Esophagus (tissue), 2 donors: ENCODE measurements at regions not wholly inside any gene's neighbourhood (a gene's known extent, or its start where the extent isn't known, plus 50 kb on each side); places are given as distances from the start of the nearest gene placed in this dataset.
"Not testable (repeated sequence)": the region's sequence is repeated elsewhere in the genome, so short reads cannot be mapped to it uniquely, and the experiment has no call there.

Experiments used
- H3K27ac ChIP-seq, 2 donors: one replicate each; pipeline ENCODE4 v1.5.1; 2013; ENCODE audit warnings: low read depth in 2 of 2, mild to moderate bottlenecking in 2 of 2, inconsistent platforms in 1 of 2, low read length in 1 of 2, moderate library complexity in 1 of 2
- H3K27me3 ChIP-seq, 2 donors: one replicate each; pipeline ENCODE4 v1.6.1; 2013; ENCODE audit warnings: low read length in 2 of 2, control low read depth in 1 of 2, mild to moderate bottlenecking in 1 of 2; ENCODE audit not compliant: insufficient read depth in 2 of 2, control insufficient read depth in 1 of 2
- H3K36me3 ChIP-seq, 2 donors: one replicate each; pipeline ENCODE4 v1.6.1; 2013; ENCODE audit warnings: low read length in 1 of 2; ENCODE audit not compliant: control insufficient read depth in 2 of 2, insufficient read depth in 2 of 2
- H3K4me1 ChIP-seq, 2 donors: one replicate each; pipeline ENCODE4 v1.6.1; 2013; ENCODE audit warnings: low read length in 1 of 2; ENCODE audit not compliant: control insufficient read depth in 2 of 2, insufficient read depth in 2 of 2
- H3K4me3 ChIP-seq, 2 donors: one replicate each; pipeline ENCODE4 v1.5.1; 2013; ENCODE audit warnings: low read length in 2 of 2, mild to moderate bottlenecking in 2 of 2, low read depth in 1 of 2, moderate library complexity in 1 of 2
- H3K9me3 ChIP-seq, 2 donors: one replicate each; pipeline ENCODE4 v1.6.1; 2013; ENCODE audit warnings: mild to moderate bottlenecking in 2 of 2, low read depth in 1 of 2, low read length in 1 of 2, moderate library complexity in 1 of 2; ENCODE audit not compliant: control insufficient read depth in 2 of 2, insufficient read depth in 1 of 2
- WGBS, 2 donors: extraction: QIAGEN DNeasy Blood & Tissue Kit; methylation state at CpG; one replicate each; pipeline ENCODE4 v1.1.7; 2013; 5-methylcytosine and 5-hydroxymethylcytosine counted together
- donor health status: healthy with polysubstance abuse.
- donor health status: Bipolar disorder and iron deficiency.

DNA sequence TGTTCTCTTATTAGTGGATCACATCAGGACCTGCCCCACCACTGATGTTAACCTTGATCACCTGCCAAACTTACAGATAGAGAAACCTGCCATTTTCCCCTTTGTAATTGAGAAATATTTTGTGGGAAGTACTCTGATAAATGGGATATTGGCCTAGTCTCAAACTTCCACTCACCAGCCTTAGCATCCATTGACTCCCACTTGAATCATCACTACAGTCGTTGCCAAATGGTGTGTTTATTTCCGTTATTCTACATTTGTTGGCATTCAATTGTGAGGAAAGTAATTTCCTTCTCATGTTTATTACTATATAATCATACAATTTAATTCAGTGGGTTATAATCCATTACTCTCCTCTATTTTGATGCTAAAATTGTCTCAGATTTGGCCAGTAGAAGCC lies 156.4 kb upstream of the CXCL13 start:
- no peaks in the 10 kb centered on the region for H3K9me3 ChIP-seq
- H3K4me3 ChIP-seq: no peak overlapping the region
- no peaks in the 10 kb centered on the region for H3K36me3 ChIP-seq
- no peaks in the 10 kb centered on the region for H3K4me1 ChIP-seq
- WGBS, 2 donors: 55 to 69% methylated on average over 2 of the region's 2 CpGs
- H3K27me3 ChIP-seq: no peaks in the 10 kb centered on the region
- no peak overlapping the region for H3K27ac ChIP-seq

DNA sequence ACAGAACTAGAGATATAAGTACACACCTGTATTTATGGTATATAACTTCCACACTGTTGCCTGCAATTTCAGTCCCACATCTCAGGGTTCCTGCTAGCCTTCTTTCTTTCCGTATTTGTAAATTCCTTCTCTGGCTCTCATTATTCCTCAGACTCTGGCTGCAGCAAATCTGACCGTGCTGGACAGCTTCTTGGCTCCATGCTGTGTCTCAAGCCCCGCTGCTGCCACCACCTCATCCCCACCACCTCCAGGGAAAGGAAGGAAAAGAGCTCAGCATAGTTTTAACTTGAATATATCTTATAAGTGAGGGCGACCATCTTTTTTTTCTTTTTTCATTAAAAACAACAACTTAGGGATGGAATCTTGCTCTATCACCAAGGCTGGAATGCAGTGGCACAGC lies 155.6 kb upstream of the CXCL13 start:
- Histone ChIP-seq H3K4me3 (no peak overlapping the region), H3K27ac (no peak overlapping the region), H3K36me3 (no peaks in the 10 kb centered on the region), H3K27me3 (no peaks in the 10 kb centered on the region), H3K4me1 (no peaks in the 10 kb centered on the region), H3K9me3 (no peaks in the 10 kb centered on the region)
- 66 to 71% methylated on average over 4 of the region's 4 CpGs for WGBS, 2 donors

DNA sequence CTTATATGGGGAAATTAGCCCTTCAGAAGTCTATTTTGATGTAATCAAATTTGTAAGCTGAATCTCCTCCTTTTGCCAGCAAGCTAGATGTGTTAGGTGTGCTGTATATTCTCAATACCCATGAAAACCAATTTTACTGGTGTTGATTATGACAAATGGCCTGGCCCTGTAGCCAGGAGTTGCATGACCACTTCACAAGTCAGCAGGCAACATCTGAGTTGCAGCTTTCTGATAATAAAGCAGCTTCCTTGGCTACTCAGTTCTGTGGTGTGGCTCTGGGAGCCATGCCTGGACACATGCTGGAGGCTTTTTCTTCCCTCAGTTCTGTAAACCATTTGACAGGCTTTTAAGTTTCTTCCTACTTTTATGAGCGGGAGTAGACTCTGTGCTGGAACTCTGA lies 154.1 kb upstream of the CXCL13 start:
- H3K27ac ChIP-seq: no peak overlapping the region
- no peaks in the 10 kb centered on the region for H3K36me3 ChIP-seq
- H3K9me3 ChIP-seq: no peaks in the 10 kb centered on the region
- H3K4me3 ChIP-seq: no peak overlapping the region
- H3K27me3 ChIP-seq: no peaks in the 10 kb centered on the region
- WGBS, 2 donors: 0 to 12% methylated on average over 1 of the region's 1 CpG
- H3K4me1 ChIP-seq: no peaks in the 10 kb centered on the region

DNA sequence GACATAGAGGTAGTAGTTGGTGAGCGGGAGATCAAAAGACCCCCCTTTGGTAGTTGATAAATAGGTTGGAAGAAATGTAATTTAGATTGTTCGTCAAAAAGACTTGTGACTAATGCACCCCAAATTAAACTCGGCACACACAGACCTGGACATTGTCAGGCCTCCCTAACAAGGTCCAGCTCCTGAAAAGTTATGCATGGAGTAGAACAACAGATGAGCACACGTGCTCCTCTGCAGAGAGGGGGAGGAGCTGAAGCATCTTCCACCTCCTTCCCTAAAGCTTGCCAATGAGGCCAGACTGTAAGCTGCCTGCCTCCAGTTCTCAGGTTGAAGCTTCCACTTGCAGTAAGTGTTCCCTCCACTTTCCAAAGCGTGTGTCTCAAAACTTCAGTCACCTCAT lies 153.5 kb upstream of the CXCL13 start:
- not testable (repeated sequence) for H3K4me3 ChIP-seq, H3K27ac ChIP-seq, H3K4me1 ChIP-seq, H3K27me3 ChIP-seq, H3K9me3 ChIP-seq, H3K36me3 ChIP-seq
- WGBS, 2 donors: 54 to 66% methylated on average over 4 to 5 of the region's 5 CpGs

DNA sequence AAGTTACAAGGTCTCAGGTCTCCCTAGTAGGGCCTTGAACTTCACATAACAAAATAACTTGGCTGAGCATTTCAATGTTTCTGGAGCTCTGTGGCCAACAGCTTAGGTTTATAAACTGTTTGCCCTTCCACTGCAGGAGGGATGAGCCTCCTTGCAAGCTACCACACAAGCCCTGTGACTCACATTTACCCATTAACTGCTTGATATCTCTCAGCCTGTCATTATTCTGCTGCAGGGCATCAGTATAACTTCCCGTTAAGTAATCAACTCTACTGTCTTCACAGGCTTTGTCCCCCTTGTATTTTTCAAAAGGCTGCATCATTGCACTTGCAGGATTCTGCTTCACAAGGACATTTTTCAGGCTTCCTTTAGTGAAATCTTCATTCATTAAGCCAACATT lies 151.7 kb upstream of the CXCL13 start:
- Histone ChIP-seq H3K27me3 (no peaks in the 10 kb centered on the region), H3K9me3 (no peaks in the 10 kb centered on the region), H3K4me3 (no peak overlapping the region), H3K4me1 (no peaks in the 10 kb centered on the region), H3K27ac (no peak overlapping the region), H3K36me3 (no peaks in the 10 kb centered on the region)
- WGBS, 2 donors: 69 to 88% methylated on average over 1 of the region's 1 CpG

DNA sequence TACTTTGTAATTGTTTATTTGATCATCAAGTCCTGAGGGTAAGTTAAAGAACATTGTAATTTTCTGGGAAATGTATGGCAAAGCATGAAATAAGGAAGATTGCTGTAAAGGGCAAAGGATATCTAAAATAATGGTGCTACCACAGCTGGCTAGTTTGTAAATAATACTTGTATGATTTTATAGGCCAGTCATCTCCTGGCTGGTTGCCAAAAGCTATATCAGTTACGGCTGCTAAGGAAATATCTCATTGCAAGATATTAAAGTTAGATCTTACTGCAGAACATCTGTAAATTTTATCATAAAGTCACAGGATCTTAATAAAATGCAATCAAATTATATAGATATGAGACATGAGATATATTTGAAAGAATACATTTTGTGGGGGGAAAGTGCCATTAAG lies 150.8 kb upstream of the CXCL13 start:
- Histone ChIP-seq H3K4me3 (no peak overlapping the region), H3K9me3 (no peaks in the 10 kb centered on the region), H3K4me1 (no peaks in the 10 kb centered on the region), H3K36me3 (no peaks in the 10 kb centered on the region), H3K27me3 (no peaks in the 10 kb centered on the region), H3K27ac (no peak overlapping the region)
- WGBS, 2 donors: 0 to 2% methylated on average over 1 of the region's 1 CpG

DNA sequence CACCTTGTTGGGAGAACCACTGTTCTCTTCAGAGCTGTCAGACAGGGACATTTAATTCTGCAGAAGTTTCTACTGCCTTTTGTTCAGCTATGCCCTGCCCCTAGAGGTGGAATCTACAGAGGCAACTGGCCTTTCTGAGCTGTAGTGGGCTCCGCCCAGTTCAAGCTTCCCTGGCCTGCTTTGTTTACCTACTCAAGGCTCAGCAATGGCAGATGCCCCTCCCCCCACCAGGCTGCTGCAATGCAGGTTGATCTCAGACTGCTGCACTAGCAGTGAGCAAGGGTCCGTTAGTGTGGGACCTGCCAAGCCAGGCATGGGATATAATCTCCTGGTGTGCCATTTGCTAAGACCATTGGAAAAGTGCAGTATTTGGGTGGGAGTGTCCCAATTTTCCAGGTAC lies 141.5 kb upstream of the CXCL13 start:
- H3K27ac ChIP-seq, H3K9me3 ChIP-seq, H3K27me3 ChIP-seq, H3K4me3 ChIP-seq, H3K4me1 ChIP-seq, H3K36me3 ChIP-seq: not testable (repeated sequence)
- WGBS, 2 donors: 90 to 95% methylated on average over 2 of the region's 2 CpGs

DNA sequence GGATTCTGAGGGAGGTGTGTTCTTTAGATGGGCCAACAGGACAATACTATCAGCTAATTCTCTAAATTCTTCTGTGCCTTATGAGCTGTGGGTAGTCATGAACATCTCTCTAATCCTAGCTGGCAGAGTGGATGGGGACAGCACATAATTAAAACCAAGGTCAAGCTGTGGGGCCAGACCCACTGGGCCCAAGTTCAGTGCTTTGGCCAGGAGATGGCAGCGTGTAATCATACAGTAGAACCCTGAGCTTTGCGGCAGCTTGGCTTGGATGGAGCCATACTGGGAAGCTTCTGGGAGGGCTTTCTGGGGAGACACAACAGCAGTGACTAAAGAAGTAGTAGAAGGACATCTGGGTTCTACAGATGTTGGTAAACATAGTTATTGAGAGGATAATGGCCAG lies 140.3 kb upstream of the CXCL13 start:
- no peaks in the 10 kb centered on the region for H3K9me3 ChIP-seq
- H3K4me3 ChIP-seq: no peak overlapping the region
- no peaks in the 10 kb centered on the region for H3K4me1 ChIP-seq

DNA sequence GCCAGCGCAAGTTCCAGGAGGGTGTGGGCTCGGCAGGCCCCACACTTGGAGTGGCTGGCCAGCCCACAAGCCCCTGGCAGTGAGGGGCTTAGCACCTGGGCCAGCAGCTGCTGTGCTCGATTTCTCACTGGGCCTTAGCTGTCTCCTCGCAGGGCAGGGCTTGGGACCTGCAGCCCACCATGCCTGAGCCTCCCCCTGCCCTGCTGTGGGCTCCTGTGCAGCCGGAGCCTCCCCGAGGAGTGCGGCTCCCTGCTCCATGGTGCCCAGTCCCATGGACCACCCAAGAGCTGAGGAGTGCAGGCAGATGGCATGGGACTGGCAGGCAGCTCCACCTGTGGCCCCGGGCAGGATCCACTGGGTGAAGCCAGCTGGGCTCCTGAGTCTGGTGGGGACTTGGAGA lies 139.2 kb upstream of the CXCL13 start:
- H3K27me3 ChIP-seq: no peaks in the 10 kb centered on the region
- no peaks in the 10 kb centered on the region for H3K36me3 ChIP-seq
- 90 to 94% methylated on average over 8 of the region's 8 CpGs for WGBS, 2 donors
- no peaks in the 10 kb centered on the region for H3K9me3 ChIP-seq
- H3K4me1 ChIP-seq: no peaks in the 10 kb centered on the region
- no peak overlapping the region for H3K4me3 ChIP-seq
- no peak overlapping the region for H3K27ac ChIP-seq

More for the DNA sequence above, 140.3 kb upstream of the CXCL13 start:
- Histone ChIP-seq H3K36me3 (no peaks in the 10 kb centered on the region), H3K27me3 (no peaks in the 10 kb centered on the region), H3K27ac (no peak overlapping the region)
- 81 to 85% methylated on average over 2 of the region's 2 CpGs for WGBS, 2 donors

DNA sequence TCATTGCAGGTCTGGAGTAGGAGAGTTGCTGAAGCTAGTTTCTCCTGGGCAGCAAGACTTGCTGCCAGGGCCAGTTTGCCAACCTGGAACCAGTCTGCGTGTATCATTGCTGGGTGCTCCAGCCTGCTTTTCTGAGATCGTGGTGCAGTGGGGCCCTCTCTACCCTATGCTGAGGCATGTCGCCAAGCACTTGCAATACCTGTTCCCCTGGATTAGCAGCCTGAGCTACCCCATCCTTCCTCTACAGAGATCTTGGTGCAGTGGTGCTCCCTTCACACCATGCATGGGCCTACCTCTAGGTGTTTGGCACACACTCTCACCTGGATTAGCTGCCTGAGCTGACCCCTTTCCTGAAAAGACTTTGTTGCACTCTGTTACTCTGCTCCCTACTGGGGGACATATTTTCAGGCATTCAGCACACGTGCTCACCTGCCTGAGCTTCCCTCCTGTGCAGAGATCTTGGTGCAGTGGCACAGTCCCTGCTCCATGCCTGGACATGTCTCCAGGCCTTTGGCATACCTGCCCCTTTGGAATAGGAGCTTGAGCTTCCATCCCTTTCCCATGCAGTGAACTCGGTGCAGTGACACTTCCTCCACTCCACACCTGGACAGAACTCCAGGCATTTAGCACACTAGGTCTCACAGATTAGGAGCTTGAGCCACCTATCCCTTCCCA lies 133.7 kb upstream of the CXCL13 start:
- no peak overlapping the region for H3K27ac ChIP-seq
- H3K9me3 ChIP-seq: no peaks in the 10 kb centered on the region
- no peaks in the 10 kb centered on the region for H3K36me3 ChIP-seq
- WGBS, 2 donors: 54 to 63% methylated on average over 5 of the region's 5 CpGs
- H3K4me3 ChIP-seq: no peak overlapping the region
- H3K4me1 ChIP-seq: peaks cover 4 to 10% of the 10 kb centered on the region in 2 donors
- H3K27me3 ChIP-seq: no peaks in the 10 kb centered on the region
